Retina (tissue), 1 donor: ENCODE measurements at regions not wholly inside any gene's neighbourhood (a gene's known extent, or its start where the extent isn't known, plus 50 kb on each side); places are given as distances from the start of the nearest gene placed in this dataset.

ENCODE experiments used
- DNase-seq: peaks from one replicate; pipeline ENCODE4 v3.0.0-alpha.2; 2016

DNA sequence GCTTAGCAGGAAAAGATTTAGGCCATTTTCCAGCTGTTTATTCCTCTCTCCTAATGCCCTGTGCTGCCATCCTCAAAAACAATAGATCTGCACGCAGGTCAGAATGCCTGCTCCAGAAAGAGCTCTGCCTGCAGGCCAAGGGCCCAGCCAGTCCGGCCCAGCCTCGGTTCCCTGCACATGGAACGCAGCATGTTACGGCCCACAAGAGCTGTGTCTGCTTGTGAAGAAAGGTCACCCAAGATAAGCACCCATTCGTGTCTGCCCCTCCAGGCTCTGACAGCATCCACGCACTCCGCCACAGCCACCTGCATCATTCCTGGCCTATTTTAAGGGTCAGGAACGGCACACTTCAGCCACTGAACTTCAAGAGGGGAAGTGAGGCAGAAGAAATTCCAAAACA is 152.2 kb downstream of the SPATA19 start:
- no peak for DNase-seq

DNA sequence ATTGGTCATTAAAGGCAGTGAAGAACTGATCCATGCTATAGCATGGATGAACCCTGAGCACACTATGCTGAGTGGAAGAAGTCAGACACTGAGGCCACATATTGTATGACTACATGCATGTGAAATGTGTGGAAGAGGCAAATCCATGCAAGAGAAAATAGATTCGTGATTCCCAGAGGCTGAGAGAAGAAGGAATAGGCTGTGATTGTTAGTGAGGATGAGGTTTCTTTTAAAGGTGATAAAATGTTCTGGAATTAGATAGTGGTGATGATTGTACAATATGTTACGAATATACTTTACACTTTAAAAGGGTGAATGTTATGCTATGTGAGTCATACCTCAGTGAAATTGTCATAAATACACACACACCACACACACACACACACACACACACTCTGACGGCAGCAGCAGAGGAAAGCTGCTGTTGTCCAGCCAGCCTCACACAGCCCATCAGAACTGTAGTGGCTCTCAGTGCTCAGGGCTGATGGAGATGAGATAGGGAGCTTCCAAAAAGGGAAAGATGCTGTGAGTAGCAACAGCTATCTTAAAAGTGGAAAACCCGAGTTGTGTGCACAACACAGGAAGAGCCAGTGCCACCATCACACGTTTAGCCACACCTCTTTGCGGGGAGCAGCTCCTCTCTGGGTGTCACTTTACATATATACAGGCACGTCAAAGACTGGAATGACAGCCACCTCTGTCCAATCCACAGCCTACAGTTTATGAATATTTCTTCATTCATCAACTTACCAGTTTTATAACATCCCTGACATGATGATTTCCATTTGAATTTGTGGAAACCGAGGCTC is 153.0 kb downstream of the SPATA19 start:
- DNase-seq = no peak

DNA sequence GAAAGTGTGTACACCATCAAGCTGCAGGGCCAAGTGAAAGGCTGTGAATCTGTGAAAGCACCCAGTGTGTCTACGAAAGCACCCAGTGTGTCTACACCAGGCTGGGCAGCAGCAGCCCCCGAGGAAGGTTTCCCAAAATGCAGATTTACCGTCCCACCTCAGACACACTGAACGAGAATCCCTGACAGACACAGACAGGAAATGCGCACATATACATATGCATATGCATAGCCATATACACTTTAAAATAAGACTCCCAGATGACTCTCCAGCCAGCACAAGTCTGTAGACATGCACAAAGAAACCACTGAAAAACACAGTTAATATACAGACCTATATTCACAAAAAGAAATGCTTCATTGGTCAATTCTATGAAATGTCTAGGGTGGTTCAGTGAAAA is 155.5 kb upstream of the OPCML start:
- no peak for DNase-seq

DNA sequence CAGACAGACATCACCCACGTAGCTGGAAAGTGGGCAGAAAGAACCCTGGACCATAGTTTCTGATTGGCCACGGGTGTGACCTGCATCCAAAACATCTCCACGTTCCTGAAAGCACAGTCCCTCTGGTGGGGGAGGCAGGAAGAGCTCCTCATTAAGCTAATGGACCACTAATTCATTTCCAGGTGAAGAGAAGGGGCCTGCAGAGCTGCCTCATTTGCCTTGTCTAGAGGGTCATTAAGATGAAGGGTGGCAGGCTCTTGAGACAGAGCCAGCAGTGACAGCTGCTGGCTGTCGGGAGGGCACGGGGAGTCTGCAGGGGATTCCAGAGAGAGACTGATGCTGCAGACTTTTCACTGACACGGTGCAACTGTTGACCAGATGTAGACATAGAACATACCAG is 149.6 kb upstream of the OPCML start:
- peak; percentile 60 for DNase-seq

DNA sequence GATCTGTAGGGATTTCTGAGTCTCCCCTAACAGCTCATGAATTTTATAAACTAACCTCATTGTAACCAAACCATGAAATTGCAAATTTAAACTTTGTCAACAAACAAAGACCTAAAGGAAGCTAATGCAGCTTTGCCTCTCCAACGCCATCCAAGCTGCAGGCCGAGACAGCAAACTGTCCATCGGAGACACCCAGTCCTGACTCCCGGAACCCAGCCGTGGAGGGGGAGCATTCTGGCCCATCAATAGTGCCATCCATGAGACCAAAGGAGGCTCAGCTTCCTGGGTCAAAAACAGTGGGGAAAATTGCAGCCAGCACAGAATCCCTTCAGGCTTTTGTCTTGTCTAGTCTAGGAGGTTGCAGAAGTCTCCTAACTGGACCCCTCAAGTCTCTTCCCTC is 147.6 kb upstream of the OPCML start:
- no peak for DNase-seq

DNA sequence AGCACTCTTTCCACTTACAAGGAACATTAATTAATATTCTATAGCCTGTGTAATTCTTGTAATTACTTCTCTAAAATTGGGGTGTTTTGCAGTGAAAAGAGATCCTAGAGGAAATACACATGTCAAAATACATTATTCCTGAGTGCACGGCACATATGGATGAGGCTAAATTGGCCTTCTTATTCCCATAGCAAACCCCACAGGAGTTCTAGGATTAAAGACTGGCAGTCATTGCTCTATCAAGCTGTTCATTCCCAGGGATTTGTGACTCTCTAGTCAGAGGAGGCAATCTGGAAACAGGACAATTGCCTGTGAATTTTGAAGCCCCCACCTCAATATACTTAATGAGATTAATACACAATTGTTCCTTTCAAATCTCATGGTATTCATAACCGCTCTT is 145.9 kb upstream of the OPCML start:
- no peak for DNase-seq

DNA sequence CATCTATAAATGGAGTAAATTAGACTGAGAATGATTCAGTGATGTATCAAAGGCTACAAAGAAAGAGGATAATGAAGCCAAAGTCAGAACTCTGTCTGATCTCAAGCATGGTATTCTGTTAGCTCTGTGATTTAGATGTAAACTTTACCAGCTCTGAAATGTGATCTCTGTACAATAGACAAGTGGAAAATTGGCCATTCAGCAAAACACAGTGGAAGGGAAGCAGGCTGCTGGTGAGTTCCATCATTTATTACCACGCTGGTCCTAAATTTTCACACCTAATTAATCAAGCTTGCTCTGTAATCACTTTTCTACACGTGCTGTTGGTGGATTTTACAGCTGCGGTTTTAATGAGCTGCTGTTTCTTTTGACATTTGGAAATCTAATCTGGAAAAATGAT is 145.1 kb upstream of the OPCML start:
- no peak for DNase-seq

DNA sequence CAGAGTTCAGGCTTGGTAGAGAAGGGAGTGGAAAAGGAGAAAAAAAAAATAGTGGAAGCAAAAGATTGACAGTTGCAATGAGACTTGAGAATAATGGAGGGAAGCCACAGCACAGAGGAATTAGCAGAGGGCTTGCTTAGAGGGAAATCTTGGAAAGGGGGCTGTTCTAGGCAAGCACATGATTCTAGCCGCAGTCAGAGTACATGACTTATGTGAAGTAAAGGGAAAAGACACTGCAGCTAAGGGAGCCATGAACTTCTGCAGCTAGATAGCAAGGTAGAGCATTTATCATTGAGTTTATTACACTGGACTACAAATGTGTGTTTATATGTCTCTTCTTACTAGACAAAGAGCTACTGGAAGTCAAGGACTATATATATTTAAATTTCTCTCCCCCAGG is 144.0 kb upstream of the OPCML start:
- DNase-seq = no peak

DNA sequence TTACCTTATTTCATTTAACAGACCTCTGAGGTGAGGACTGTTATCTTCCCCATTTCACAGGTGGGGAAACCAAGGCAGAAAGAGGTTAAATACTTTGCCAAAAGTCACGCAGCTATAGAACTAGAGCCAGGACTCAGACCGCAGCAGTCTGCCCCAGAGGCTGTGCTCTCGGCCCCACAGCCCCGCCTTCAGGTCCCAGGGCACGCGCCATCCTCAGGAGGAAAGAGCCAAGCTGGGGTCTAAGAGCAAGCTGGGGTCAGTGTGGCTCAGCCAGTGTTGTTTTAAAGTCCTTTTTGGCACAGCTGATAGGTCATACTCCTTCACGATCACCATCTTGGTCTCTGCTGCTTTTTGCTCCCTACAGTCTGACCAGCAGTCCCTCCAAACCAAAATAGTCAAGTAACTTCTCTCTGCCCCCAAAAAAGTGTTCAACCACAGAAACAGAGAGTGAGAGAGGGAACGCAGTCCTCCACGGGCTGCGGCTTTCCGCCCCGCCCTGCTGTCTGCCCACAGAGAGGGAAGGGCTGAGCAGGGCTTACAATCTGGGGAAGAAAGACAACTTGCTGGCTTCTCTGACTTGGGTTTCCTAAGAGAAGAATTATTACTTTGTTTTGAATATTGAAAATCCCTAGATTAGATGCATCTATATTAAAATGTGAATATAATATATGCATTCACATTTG is 137.2 kb upstream of the OPCML start:
- DNase-seq = no peak

DNA sequence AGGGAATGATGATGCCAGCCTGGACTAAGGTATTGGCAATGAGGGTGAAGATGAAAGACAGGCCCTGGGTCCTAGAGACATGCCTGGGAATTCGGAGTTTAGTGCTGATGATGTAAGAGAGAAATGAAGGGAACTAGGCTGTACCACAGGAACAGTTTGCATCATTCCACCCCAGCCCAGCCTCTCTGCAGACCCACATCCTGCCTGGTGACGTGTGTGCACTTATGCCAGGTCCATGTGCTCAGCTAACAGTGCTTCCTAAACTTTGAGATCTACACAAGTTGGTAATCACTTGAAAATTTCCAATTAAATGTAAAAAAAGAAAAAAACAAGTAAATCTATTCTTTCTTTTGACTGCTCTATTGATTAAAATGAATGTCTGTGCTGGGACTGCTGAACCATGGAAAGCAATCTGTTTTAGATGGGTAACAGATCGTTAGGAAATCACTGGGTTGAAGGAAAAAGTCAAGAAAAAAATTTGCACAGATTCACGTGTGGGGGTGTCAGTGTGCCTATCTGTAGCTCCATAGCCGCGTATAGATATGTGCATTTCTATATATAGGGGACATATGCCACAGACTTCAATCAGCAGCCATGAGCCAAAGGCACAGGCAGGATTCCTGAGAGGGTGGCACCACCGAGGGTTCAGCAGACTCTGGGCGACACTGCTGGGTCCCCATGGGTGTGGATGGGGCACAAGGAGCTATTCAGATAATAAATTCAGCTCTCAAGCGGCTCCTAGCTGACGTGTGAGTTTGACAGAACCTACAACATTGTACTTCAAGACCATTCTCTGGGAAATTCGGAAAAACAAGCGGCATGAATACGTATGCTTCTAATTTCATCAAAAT is 131.1 kb upstream of the OPCML start:
- no peak for DNase-seq

DNA sequence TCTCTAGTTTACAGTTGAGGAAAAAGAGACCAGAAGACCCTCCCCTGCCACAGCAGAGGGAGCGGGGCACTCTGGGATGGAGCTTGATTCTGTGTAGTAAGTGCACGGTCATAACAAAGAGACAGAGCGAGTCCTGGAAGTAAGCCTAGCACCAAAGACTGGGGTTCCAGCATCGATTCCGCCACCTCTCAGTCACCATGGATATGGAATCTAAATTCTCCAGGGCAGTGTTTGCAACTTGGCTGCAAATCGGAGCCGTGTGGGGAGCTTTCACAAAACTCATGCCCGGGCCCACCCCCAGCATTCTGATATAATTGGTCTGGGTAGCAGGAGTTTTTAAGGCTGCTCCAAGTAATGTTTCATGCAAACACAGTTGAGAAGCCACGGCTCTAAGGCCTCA is 129.5 kb upstream of the OPCML start:
- no peak for DNase-seq

DNA sequence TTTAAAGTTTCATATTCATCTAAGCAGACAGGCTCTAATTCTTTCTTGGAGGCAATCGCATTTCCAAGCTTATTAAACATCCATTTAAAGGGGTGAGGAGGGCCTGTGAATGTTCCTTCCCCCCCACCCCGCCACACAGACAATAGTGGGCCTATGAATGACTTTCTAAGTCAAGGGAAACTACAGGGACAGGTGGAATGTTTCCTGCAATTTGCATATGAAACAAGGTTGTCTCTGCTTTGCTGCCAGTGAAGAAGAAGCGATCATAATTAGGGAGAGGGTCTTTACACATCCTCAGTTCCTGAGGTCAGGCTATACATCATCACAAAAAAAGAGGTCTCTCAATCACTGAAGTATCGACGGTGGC is 127.9 kb upstream of the OPCML start:
- DNase-seq = no peak

DNA sequence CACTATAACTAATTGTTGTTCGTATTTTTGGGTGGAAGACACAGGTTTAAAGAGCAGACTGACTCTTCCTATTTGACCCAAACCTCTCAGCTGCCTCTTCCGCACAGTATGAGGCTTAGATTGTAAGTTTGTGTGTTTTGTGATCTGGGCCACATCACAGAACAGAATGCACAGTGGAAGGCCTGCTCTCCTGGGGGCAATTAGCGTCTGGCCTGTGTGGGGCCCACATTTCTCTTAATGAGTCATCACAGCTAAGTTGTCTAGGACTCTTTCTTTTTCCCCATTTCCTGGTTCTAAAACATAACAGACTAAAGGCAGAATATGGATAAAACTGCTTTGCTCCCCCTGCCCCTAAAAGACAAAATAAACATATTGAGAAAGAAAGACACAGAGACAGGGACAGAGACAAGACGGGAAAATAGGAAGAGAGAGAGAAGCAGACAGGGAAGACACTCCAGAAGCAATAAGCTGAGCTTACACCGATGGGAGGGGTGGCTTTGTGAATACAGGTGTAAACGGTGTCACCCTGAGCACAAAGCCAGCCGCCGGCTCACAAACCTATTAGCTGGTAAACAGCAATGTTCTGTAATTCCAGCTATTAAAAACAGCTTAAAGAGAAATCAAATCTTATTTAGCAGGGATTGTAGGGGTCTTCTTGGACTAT is 127.4 kb upstream of the OPCML start:
- no peak for DNase-seq

DNA sequence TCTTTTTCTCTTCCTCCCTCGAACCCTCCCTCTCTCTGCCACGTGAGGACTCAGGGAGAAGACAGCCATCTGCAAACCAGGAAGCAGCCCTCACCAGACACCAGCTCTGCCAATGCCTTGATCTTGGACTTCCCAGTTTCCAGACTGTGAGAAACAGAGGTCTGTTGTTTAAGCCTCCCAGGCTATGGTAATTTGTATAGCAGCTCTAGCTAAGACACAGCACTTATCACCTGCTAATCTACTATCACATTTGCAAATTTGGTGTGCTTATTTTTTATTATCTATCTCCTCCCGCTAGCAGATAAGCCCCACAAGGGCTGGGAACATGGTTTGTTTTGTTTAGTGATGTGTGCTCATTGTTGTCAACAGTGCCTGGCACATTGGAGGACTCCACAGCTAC is 124.8 kb upstream of the OPCML start:
- DNase-seq = no peak

DNA sequence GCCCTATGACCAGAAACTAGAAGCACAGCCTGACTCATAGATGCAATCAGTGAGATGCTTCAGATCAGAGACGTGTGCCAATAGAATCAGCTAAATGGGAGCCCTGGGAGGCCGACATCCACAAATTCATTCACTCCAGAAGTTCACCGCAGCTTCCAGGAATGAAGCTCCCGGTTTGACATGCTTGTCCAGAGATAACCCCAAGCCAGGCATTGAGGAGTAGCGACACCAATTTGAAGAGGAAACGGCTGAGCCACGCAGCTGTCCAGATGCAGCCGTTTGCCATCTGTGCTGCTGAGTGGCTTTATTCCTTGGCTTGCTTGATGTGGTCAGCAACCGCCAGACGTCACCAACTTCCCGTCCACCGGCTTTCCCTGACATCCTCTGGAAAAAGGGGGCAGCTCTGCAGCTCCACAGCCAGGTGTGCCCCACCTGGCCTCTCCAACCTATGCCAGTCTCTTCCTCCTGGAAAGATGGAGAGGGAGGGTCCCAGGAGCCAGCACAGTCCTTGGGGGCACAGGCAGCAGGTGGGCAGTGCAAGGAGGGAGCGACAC is 123.9 kb upstream of the OPCML start:
- DNase-seq = no peak

DNA sequence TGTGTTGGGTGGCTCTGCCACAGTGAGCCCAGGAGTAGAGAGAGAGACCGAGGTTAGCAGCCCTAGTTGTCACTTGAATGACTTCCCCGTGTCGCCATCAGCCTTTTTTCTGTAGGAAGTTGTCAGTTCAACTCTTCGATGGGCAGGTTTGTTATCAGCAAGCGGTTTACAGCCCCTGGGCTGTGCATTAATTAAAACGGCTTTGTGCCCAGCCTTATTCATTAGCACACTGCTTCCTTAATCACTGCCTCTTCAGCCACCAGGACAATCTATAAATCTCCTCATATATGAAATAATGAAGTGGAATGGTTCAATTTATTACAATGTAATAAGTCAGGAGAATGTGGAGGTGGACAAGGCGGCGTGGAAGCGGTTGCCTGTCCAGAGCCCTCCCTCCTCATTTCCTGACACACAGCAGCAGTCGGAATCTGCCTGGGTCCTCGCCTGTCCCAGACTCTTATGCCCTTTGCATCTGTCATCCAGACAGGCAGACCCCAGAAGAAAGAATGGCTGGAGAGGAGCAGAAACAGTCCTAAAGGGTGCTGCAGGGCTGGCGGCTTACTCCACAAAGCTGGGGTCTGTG is 122.4 kb upstream of the OPCML start:
- DNase-seq = no peak

DNA sequence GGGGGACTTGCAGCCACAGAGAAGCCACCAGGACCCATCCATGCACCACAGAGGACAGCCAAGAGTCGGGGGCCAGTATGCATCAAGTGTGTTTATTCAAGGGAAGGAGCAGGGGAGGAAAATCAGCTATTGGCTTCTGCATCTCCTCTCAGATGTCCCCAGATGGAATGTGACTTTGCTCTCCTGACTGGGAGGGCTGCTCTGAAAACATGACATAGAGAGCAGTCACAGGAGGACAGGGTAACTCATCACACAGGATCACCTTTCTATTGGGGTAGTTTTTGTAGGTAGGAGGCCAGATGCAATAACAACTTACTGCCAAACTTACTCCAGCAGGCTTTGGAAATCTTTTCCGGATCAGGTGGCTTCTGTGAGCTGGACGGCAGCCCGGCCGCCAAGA is 121.0 kb upstream of the OPCML start:
- DNase-seq = no peak

DNA sequence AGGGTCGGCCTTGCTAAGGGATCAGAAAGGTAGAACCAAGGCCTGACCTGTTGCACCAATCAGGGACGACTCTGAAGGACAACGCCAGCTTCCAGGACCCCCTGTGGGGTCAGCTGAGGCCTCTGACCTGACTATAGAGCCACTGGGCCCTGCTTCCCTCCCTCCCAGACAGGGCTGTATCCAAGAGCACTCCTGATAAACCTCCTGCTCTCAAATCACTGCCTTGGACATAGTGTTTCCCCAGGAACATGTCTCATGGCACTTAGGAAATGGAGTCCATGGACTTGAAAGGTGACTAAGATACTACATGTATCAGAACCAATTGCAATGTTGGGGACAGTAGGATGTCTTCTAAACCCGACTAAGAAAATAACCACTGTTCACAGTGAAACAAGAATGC is 117.8 kb upstream of the OPCML start:
- no peak for DNase-seq

DNA sequence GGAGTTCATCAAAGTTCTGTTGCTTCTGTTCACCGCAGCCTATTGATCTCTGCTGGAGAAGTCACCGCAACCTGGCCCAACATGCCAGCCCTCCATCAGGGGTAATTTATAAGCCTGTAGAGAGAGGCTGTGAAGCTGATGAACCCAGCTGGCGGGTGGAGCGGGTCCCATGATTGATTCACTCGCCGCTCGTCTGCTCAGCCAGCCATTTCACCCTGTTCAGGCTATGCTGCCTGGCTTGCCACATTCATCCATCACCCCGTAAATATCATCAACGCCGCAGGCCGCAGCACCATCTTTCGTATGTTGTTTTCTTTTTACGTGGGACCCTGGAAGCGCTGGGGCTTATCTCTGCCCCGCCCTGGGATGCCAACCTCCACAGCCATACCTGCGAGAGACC is 116.7 kb upstream of the OPCML start:
- no peak for DNase-seq

DNA sequence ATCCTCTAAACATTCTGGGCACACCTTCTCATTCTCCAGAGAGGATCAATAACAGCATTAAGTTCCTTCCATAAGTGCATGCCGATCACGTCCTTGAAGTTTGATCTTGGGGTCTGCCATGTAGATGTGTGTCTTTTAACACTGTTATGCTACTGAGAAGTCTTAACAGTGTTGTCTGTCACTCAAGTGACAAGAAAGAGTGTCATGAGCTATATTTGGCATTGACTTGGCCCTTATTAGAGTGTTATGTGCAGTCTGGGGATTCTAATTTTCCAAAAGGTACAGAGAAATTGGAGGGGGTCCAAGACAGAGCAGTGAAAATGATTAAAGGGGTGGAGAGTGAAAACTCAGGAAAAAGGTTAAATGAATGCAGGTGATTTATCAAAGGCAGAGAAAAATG is 107.1 kb upstream of the OPCML start:
- DNase-seq = no peak

DNA sequence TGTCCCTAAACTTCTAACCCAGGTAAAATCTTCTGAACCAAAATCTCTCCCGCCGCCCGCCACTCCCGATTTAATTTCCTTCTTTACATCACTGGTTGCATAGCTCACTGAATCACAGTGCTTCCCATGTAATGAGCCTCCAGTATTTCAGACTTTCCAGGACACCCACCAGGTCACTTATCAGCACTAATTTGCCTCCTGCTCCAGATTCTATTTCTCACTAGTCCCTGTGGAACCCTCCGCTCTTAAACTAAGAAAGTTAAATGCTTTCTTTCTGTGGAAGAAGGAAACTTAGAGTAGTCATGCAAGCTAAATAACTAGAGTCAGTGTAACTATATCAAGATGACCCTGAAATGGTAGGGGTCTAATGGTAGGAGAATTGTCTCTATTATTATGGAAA is 106.6 kb upstream of the OPCML start:
- no peak for DNase-seq

DNA sequence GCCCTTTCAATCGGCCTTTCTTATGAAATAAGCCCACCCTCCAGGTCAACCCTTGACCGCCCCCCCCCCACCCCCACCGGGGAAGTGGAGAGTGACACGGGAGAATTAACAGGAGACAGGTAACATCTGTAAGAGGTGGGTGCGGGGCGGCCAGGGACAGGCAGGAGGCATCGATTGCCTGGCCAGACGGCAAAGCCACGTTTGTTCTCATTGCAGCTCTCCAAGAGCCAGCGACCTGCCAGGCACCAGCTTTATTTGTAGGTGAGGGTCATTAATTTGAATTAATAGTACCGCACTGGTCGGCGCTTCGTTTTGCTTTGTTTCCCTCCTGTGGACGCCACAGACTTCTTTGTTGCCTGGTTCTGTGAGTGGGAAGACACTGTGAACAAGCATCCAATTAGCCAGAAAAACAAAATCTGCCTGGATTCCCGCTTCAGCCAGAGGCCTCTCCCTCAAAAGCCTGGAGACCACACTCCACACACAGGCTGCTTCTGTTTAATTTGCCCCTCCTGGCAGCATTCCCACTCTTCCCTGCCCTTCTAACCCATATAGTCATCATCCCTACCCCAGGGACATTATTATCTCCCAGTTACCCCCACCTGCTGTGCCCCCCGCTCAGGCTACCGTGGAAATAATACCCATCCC is 104.5 kb upstream of the OPCML start:
- peak; percentile 63 for DNase-seq
